Upper lobe of left lung (tissue), 4 donors: ENCODE measurements at regions not wholly inside any gene's neighbourhood (a gene's known extent, or its start where the extent isn't known, plus 50 kb on each side); places are given as distances from the start of the nearest gene placed in this dataset.

Experiments used
- CTCF ChIP-seq, 6 experiments: fragments of 450-650 bp in 4 of 6; fragments of 200-600 bp in 2 of 6; sonication (generic) in 2 of 6; IDR thresholded peaks; one replicate each; pipeline ENCODE4 v1.5.1; 2016 to 2019; ENCODE audit warnings: antibody characterized with exemption in 6 of 6
- POLR2A ChIP-seq, 4 donors: fragments of 450-650 bp; IDR thresholded peaks; one replicate each; pipeline ENCODE4 v1.5.1; 2016 to 2017; ENCODE audit warnings: antibody characterized with exemption in 4 of 4, mild to moderate bottlenecking in 2 of 4
- POLR2AphosphoS5 ChIP-seq, 2 donors: sonication (generic); formaldehyde crosslinking; IDR thresholded peaks; one replicate each; pipeline ENCODE4 v1.5.1; 2017; ENCODE audit warnings: antibody characterized with exemption in 2 of 2

- TF ChIP-seq CTCF (IDR thresholded peaks at IDR 0.05) (no peak), POLR2AphosphoS5 (IDR thresholded peaks at IDR 0.05) (no peak), POLR2A (IDR thresholded peaks at IDR 0.05) (no peak)
Observed at GRCh38 chr2:78576409-78576808, 449.1 kb upstream of the REG3G start.
